Left lung (tissue), 4 donors: ENCODE measurements at regions not wholly inside any gene's neighbourhood (a gene's known extent, or its start where the extent isn't known, plus 50 kb on each side); places are given as distances from the start of the nearest gene placed in this dataset.

Source experiments
- ATAC-seq: fragments of 200-7000 bp; cut with Tn5 transposase; one replicate; pipeline ENCODE4 v1.9.1; 2020; ENCODE audit warnings: moderate library complexity
- DNase-seq, 4 donors: peaks; one replicate each; pipeline ENCODE4 v3.0.0-alpha.2; 2013 to 2020
- H3K27ac ChIP-seq, 2 donors: fragments of 200-600 bp; sonication (generic) in 1 of 2; one replicate each; pipeline versions ENCODE4 v1.5.0 to v1.8.0; 2020 to 2021
- H3K27me3 ChIP-seq, 2 donors: fragments of 200-600 bp; sonication (generic) in 1 of 2; one replicate each; pipeline versions ENCODE4 v1.5.0 to v1.8.0; 2020 to 2021
- H3K36me3 ChIP-seq, 2 donors: fragments of 200-600 bp; sonication (generic) in 1 of 2; one replicate each; pipeline versions ENCODE4 v1.5.0 to v1.8.0; 2020 to 2021
- H3K4me1 ChIP-seq, 2 donors: fragments of 200-600 bp; one replicate each; pipeline ENCODE4 v1.8.0; 2021
- H3K4me3 ChIP-seq, 2 donors: fragments of 200-600 bp; sonication (generic) in 1 of 2; one replicate each; pipeline versions ENCODE4 v1.5.0 to v1.8.0; 2020 to 2021; ENCODE audit warnings: mild to moderate bottlenecking in 1 of 2
- H3K9me3 ChIP-seq, 2 donors: fragments of 200-600 bp; sonication (generic) in 1 of 2; one replicate each; pipeline versions ENCODE4 v1.5.0 to v1.8.0; 2020 to 2021
- CTCF ChIP-seq, 2 donors: fragments of 200-600 bp; sonication (generic) in 1 of 2; IDR thresholded peaks; one replicate each; pipeline versions ENCODE4 v1.5.0 to v1.8.0; 2021; ENCODE audit warnings: antibody characterized with exemption in 2 of 2
- intact Hi-C, 2 donors: fragments of 100-400 bp; cut with DNase I; formaldehyde crosslinking; loops; one replicate each; pipeline versions ENCODE4 v1.11.2 to v1.14.2; 2022
- donor health status: DM: no; HTN: yes; CAD: no.
- donor health status: DM: no; HTN: no; CAD: no.

GRCh38 chr13:22082437-22083100, 411.7 kb downstream of the FGF9 start:
- no peak for TF ChIP-seq CTCF (IDR thresholded peaks at IDR 0.05)
- Histone ChIP-seq H3K27ac (no peak overlapping the region), H3K4me1 (peaks cover 0 to 3% of the 10 kb centered on the region in 2 donors), H3K9me3 (no peaks in the 10 kb centered on the region), H3K4me3 (no peak overlapping the region), H3K27me3 (no peaks in the 10 kb centered on the region), H3K36me3 (no peaks in the 10 kb centered on the region)
- DNase-seq (no peak), ATAC-seq (no peak)
- intact Hi-C loops, result no loop called here

GRCh38 chr13:22085001-22085400, 414.1 kb downstream of the FGF9 start:
- Histone ChIP-seq H3K9me3 (no peaks in the 10 kb centered on the region), H3K4me1 (peaks cover 0 to 3% of the 10 kb centered on the region in 2 donors), H3K27me3 (no peaks in the 10 kb centered on the region), H3K36me3 (no peaks in the 10 kb centered on the region), H3K27ac (no peak overlapping the region), H3K4me3 (no peak overlapping the region)
- ATAC-seq, result no peak
- no peak for DNase-seq
- intact Hi-C loops, result no loop called here
- no peak for TF ChIP-seq CTCF (IDR thresholded peaks at IDR 0.05)

- intact Hi-C loops, result no loop called here
- Histone ChIP-seq H3K9me3 (no peaks in the 10 kb centered on the region), H3K4me1 (peaks cover 3% of the 10 kb centered on the region in 2 donors), H3K27me3 (no peaks in the 10 kb centered on the region), H3K4me3 (no peak overlapping the region), H3K27ac (peak overlapping the region in 1 of 2 donors; percentile 39), H3K36me3 (no peaks in the 10 kb centered on the region)
- ATAC-seq (peak; percentile 13), DNase-seq (peak in 1 of 4 donors; percentile 67)
- TF ChIP-seq CTCF (IDR thresholded peaks at IDR 0.05), result no peak
Measured at GRCh38 chr13:22086597-22087330, 415.9 kb downstream of the FGF9 start.

- Histone ChIP-seq H3K36me3 (no peaks in the 10 kb centered on the region), H3K9me3 (no peaks in the 10 kb centered on the region), H3K27ac (no peak overlapping the region), H3K27me3 (no peaks in the 10 kb centered on the region), H3K4me1 (peaks cover 3% of the 10 kb centered on the region in 2 donors), H3K4me3 (no peak overlapping the region)
- no peak for ATAC-seq
- TF ChIP-seq CTCF (IDR thresholded peaks at IDR 0.05), result no peak
- intact Hi-C loops, result no loop called here
- DNase-seq, result no peak
Measured at GRCh38 chr13:22090106-22090505, 419.2 kb downstream of the FGF9 start.

GRCh38 chr13:22091222-22091970, 420.5 kb downstream of the FGF9 start:
- Histone ChIP-seq H3K27me3 (no peaks in the 10 kb centered on the region), H3K4me3 (no peak overlapping the region), H3K36me3 (no peaks in the 10 kb centered on the region), H3K4me1 (peaks cover 3% of the 10 kb centered on the region in 2 donors), H3K27ac (peak overlapping the region in 1 of 2 donors; percentile 44), H3K9me3 (no peaks in the 10 kb centered on the region)
- peak; percentile 58 for ATAC-seq
- intact Hi-C loops, result no loop called here
- peak in 2 of 4 donors; percentile 74 to 79 for DNase-seq
- no peak for TF ChIP-seq CTCF (IDR thresholded peaks at IDR 0.05)
